HepG2 (cell line): ENCODE measurements at regions not wholly inside any gene's neighbourhood (a gene's known extent, or its start where the extent isn't known, plus 50 kb on each side); places are given as distances from the start of the nearest gene placed in this dataset.

Experiments used
- AGO1 ChIP-seq: fragments of 200-400 bp; formaldehyde crosslinking; IDR thresholded peaks from 2 replicates; pipeline ENCODE4 v1.6.1; 2017; ENCODE audit warnings: mild to moderate bottlenecking, low read depth, low read length, moderate library complexity; ENCODE audit not compliant: poor library complexity, severe bottlenecking
- AHR ChIP-seq: IDR thresholded peaks from 2 replicates; pipeline ENCODE4 v1.6.1; 2018; ENCODE audit warnings: missing genetic modification reagents, missing compliant biosample characterization
- CBX5 ChIP-seq: sonication (generic); formaldehyde crosslinking; IDR thresholded peaks from 2 replicates; pipeline ENCODE4 v1.4.0; 2020; ENCODE audit warnings: missing genetic modification reagents, borderline replicate concordance
- CREM ChIP-seq, 2 experiments: sonication (generic) in 1 of 2; formaldehyde crosslinking in 1 of 2; IDR thresholded peaks; 2 replicates each; pipeline versions ENCODE4 v1.4.0 to v1.6.1; 2016 to 2020; ENCODE audit warnings: antibody characterized with exemption in 1 of 2, mild to moderate bottlenecking in 1 of 2, missing genetic modification reagents in 1 of 2
- EP300 ChIP-seq, 3 experiments: sonication (generic) in 1 of 3; formaldehyde crosslinking in 1 of 3; IDR thresholded peaks; 2 replicates each; pipeline versions ENCODE4 v1.5.1 to v1.6.1; 2011 to 2020; ENCODE audit warnings: low read depth in 2 of 3, low read length in 2 of 3, borderline replicate concordance in 1 of 3, improper control_type of control experiment in 1 of 3, mild to moderate bottlenecking in 1 of 3, missing genetic modification reagents in 1 of 3, moderate library complexity in 1 of 3
- FIP1L1 ChIP-seq: fragments of 200-400 bp; formaldehyde crosslinking; IDR thresholded peaks from 2 replicates; pipeline ENCODE4 v1.6.1; 2018; ENCODE audit warnings: low read depth, mild to moderate bottlenecking, low read length, moderate library complexity, borderline replicate concordance; ENCODE audit not compliant: insufficient read depth
- FOXP4 ChIP-seq: sonication (generic); formaldehyde crosslinking; IDR thresholded peaks from 2 replicates; pipeline ENCODE4 v1.4.0; 2020; ENCODE audit warnings: missing genetic modification reagents
- GATAD2A ChIP-seq: IDR thresholded peaks from 2 replicates; pipeline ENCODE4 v1.6.1; 2016
- HES4 ChIP-seq: sonication (generic); formaldehyde crosslinking; IDR thresholded peaks from 2 replicates; pipeline ENCODE4 v1.9.0; 2021; ENCODE audit warnings: mild to moderate bottlenecking, missing genetic modification reagents, borderline replicate concordance
- IKZF4 ChIP-seq: sonication (generic); formaldehyde crosslinking; IDR thresholded peaks from 2 replicates; pipeline ENCODE4 v1.5.1; 2020; ENCODE audit warnings: borderline replicate concordance, mild to moderate bottlenecking, low read depth, missing genetic modification reagents; ENCODE audit errors: not compliant biosample characterization
- MTF1 ChIP-seq: sonication (generic); formaldehyde crosslinking; IDR thresholded peaks from 2 replicates; pipeline ENCODE4 v1.5.0; 2020; ENCODE audit warnings: missing genetic modification reagents
- PATZ1 ChIP-seq: sonication (generic); formaldehyde crosslinking; IDR thresholded peaks from 2 replicates; pipeline ENCODE4 v1.4.0; 2020; ENCODE audit warnings: missing genetic modification reagents
- SIX1 ChIP-seq: sonication (generic); formaldehyde crosslinking; IDR thresholded peaks from 2 replicates; pipeline ENCODE4 v1.4.0; 2020; ENCODE audit warnings: missing genetic modification reagents, borderline replicate concordance
- SNAPC5 ChIP-seq: sonication (generic); formaldehyde crosslinking; IDR thresholded peaks from 2 replicates; pipeline ENCODE4 v1.8.1; 2023; ENCODE audit warnings: mild to moderate bottlenecking, missing genetic modification reagents, borderline replicate concordance
- SOX5 ChIP-seq: IDR thresholded peaks from 2 replicates; pipeline ENCODE4 v1.6.1; 2016; ENCODE audit warnings: borderline replicate concordance
- TCF7L2 ChIP-seq: IDR thresholded peaks from 2 replicates; pipeline ENCODE4 v1.6.1; 2011; ENCODE audit warnings: mild to moderate bottlenecking, low read depth, low read length, moderate library complexity
- ZBTB43 ChIP-seq: sonication (generic); formaldehyde crosslinking; conservative IDR thresholded peaks from 2 replicates; pipeline ENCODE4 v1.4.0; 2020; ENCODE audit warnings: missing genetic modification reagents
- ZMYM2 ChIP-seq: sonication (generic); formaldehyde crosslinking; IDR thresholded peaks from 2 replicates; pipeline ENCODE4 v1.8.0; 2022; ENCODE audit warnings: mild to moderate bottlenecking, missing genetic modification reagents
- ZNF10 ChIP-seq: sonication (generic); formaldehyde crosslinking; IDR thresholded peaks from 2 replicates; pipeline ENCODE4 v1.4.0; 2020; ENCODE audit warnings: mild to moderate bottlenecking, low read depth, missing genetic modification reagents, borderline replicate concordance
- ZNF17 ChIP-seq: sonication (generic); formaldehyde crosslinking; IDR thresholded peaks from 2 replicates; pipeline ENCODE4 v1.5.0; 2020; ENCODE audit warnings: mild to moderate bottlenecking, missing genetic modification reagents
- ZNF274 ChIP-seq: sonication (generic); formaldehyde crosslinking; IDR thresholded peaks from 2 replicates; pipeline ENCODE4 v1.5.1; 2020; ENCODE audit warnings: mild to moderate bottlenecking, missing genetic modification reagents
- ZNF468 ChIP-seq: sonication (generic); formaldehyde crosslinking; IDR thresholded peaks from 2 replicates; pipeline ENCODE4 v1.8.0; 2022; ENCODE audit warnings: mild to moderate bottlenecking, moderate library complexity, missing genetic modification reagents
- ZNF567 ChIP-seq: sonication (generic); formaldehyde crosslinking; IDR thresholded peaks from 2 replicates; pipeline ENCODE4 v1.8.1; 2023; ENCODE audit warnings: mild to moderate bottlenecking, missing genetic modification reagents, borderline replicate concordance
- ZSCAN31 ChIP-seq: sonication (generic); formaldehyde crosslinking; IDR thresholded peaks from 2 replicates; pipeline ENCODE4 v1.5.0; 2020; ENCODE audit warnings: low read depth, mild to moderate bottlenecking, missing genetic modification reagents

GRCh38 chr1:58089898-58090534 is 456.5 kb downstream of the OMA1 start (continued):
- TF ChIP-seq ZBTB43 (CRISPR knock-in tag) (no peak), AGO1 (no peak), PATZ1 (CRISPR knock-in tag) (0 out of 2 replicates have a peak, but pooled peaks have one; percentile 17), ZSCAN31 (CRISPR knock-in tag) (no peak), SNAPC5 (CRISPR knock-in tag) (no peak), ZNF567 (no peak), ZNF10 (CRISPR knock-in tag) (no peak), SOX5 (CRISPR knock-in tag) (peak; percentile 56; the same call in 1 of the 2 replicates), TCF7L2 (peak; percentile 75), EP300 (IDR thresholded peaks at IDR 0.05; ENCODE audit: low read depth in 2 of 2, low read length in 2 of 2) (peak in 1 of 2 experiments; percentile 51; a peak in 1 of 4 replicates), EP300 (CRISPR knock-in tag; IDR thresholded peaks at IDR 0.05; ENCODE audit: borderline replicate concordance) (no peak; the same call in 1 of the 2 replicates), FOXP4 (CRISPR knock-in tag) (peak; percentile 47; the same call in 1 of the 2 replicates), HES4 (no peak), SIX1 (CRISPR knock-in tag) (no peak), GATAD2A (peak; percentile 79), CBX5 (CRISPR knock-in tag) (0 out of 2 replicates have a peak, but pooled peaks have one; percentile 26), ZNF17 (CRISPR knock-in tag) (no peak), ZNF468 (CRISPR knock-in tag) (no peak), AHR (CRISPR knock-in tag) (no peak), ZMYM2 (CRISPR knock-in tag) (no peak), MTF1 (no peak), ZNF274 (CRISPR knock-in tag) (no peak), FIP1L1 (no peak), CREM (IDR thresholded peaks at IDR 0.05) (peak; percentile 33; the same call in 1 of the 2 replicates), CREM (CRISPR knock-in tag; IDR thresholded peaks at IDR 0.05) (no peak), IKZF4 (no peak)
